Peyer's patch (tissue), 4 donors: ENCODE measurements at regions not wholly inside any gene's neighbourhood (a gene's known extent, or its start where the extent isn't known, plus 50 kb on each side); places are given as distances from the start of the nearest gene placed in this dataset.

Experiments
- CTCF ChIP-seq, 6 experiments: fragments of 450-650 bp in 4 of 6; fragments of 200-600 bp in 2 of 6; sonication (generic) in 1 of 6; IDR thresholded peaks; one replicate each; pipeline ENCODE4 v1.5.1; 2017 to 2019; ENCODE audit warnings: antibody characterized with exemption in 6 of 6, mild to moderate bottlenecking in 3 of 6, moderate library complexity in 1 of 6
- POLR2A ChIP-seq, 2 donors: fragments of 450-650 bp; IDR thresholded peaks; one replicate each; pipeline ENCODE4 v1.5.1; 2017; ENCODE audit warnings: antibody characterized with exemption in 2 of 2, mild to moderate bottlenecking in 2 of 2, moderate library complexity in 2 of 2

- TF ChIP-seq CTCF (IDR thresholded peaks at IDR 0.05) (no peak), POLR2A (IDR thresholded peaks at IDR 0.05) (no peak)
Observed at GRCh38 chr13:74201530-74201929, 67.3 kb upstream of the KLF12 start.
